H1 (cell line): ENCODE measurements at regions not wholly inside any gene's neighbourhood (a gene's known extent, or its start where the extent isn't known, plus 50 kb on each side); places are given as distances from the start of the nearest gene placed in this dataset.

Experiments used
- CTCF ChIA-PET: fragments of 300-600 bp; sonication (Branson Sonifier 250); formaldehyde crosslinking; loops from one replicate; lab custom pipeline; 2021; ENCODE audit not compliant: partially characterized antibody; lab: Charles Lee
- POLR2A ChIA-PET: fragments of 300-600 bp; sonication (Branson Sonifier 250); formaldehyde crosslinking; loops from one replicate; lab custom pipeline; 2021; ENCODE audit warnings: inconsistent platforms; ENCODE audit not compliant: partially characterized antibody; lab: Charles Lee
- DNase-seq, 2 experiments: peaks; one replicate each; pipeline versions ENCODE4 v3.0.0 to v3.0.0-alpha.2; 2010 to 2022; ENCODE audit warnings: low spot score in 2 of 2, low read depth in 1 of 2, mixed read lengths in 1 of 2
- FAIRE-seq: peaks from 2 replicates; lab custom pipeline; 2011; peaks lifted over from hg19 to GRCh38; lab: Jason Lieb, UNC
- H2AFZ ChIP-seq: 2 replicates; pipeline ENCODE4 v1.8.1; 2012; ENCODE audit warnings: low read length, inconsistent platforms
- H2AK5ac ChIP-seq: 2 replicates; pipeline ENCODE4 v1.6.1; 2013; ENCODE audit warnings: low read depth, low read length
- H2BK120ac ChIP-seq: replicated peaks from 2 replicates; pipeline ENCODE3; 2013; ENCODE audit warnings: low read depth, low read length, inconsistent platforms
- H2BK12ac ChIP-seq: 2 replicates; pipeline ENCODE4 v1.6.1; 2013; ENCODE audit warnings: low read depth, low read length
- H2BK15ac ChIP-seq: 2 replicates; pipeline ENCODE4 v1.6.1; 2013; ENCODE audit warnings: low read length
- H2BK20ac ChIP-seq: 2 replicates; pipeline ENCODE4 v1.6.1; 2013; ENCODE audit warnings: low read length
- H2BK5ac ChIP-seq: 2 replicates; pipeline ENCODE4 v1.6.1; 2013; ENCODE audit warnings: low read depth, low read length
- H3K14ac ChIP-seq: 2 replicates; pipeline ENCODE4 v1.6.1; 2013; ENCODE audit warnings: inconsistent platforms; ENCODE audit not compliant: insufficient read length
- H3K18ac ChIP-seq: 2 replicates; pipeline ENCODE4 v1.6.1; 2013; ENCODE audit warnings: low read length; ENCODE audit errors: extremely low read depth
- H3K23ac ChIP-seq: 2 replicates; pipeline ENCODE4 v1.6.1; 2013; ENCODE audit warnings: inconsistent platforms; ENCODE audit not compliant: insufficient read length
- H3K23me2 ChIP-seq: 2 replicates; pipeline ENCODE4 v1.6.1; 2013; ENCODE audit warnings: low read depth, low read length
- H3K27ac ChIP-seq: 2 replicates; pipeline ENCODE4 v1.6.1; 2011; ENCODE audit warnings: low read depth, low read length, inconsistent platforms
- H3K27me3 ChIP-seq, 4 experiments: replicated peaks in 1 of 4; 1 replicate in 1 of 4; 2 replicates in 3 of 4; pipeline versions ENCODE4 v1.6.1 to v1.8.1; 2011 to 2013; ENCODE audit warnings: low read length in 3 of 4, mild to moderate bottlenecking in 3 of 4, inconsistent platforms in 2 of 4, mixed read lengths in 2 of 4, moderate library complexity in 1 of 4; ENCODE audit not compliant: control insufficient read depth in 3 of 4, insufficient read depth in 3 of 4; ENCODE audit errors: extremely low read depth in 1 of 4
- H3K36me3 ChIP-seq, 4 experiments: 2 replicates each; pipeline versions ENCODE4 v1.6.1 to v1.8.1; 2011 to 2013; ENCODE audit warnings: mild to moderate bottlenecking in 4 of 4, low read length in 3 of 4, moderate library complexity in 2 of 4, control low read depth in 1 of 4, inconsistent platforms in 1 of 4; ENCODE audit not compliant: insufficient read depth in 4 of 4, control insufficient read depth in 2 of 4
- H3K4ac ChIP-seq: replicated peaks from 2 replicates; pipeline ENCODE3; 2013; ENCODE audit warnings: low read length, low read depth, mixed read lengths, inconsistent platforms; ENCODE audit not compliant: insufficient read length
- H3K4me1 ChIP-seq, 4 experiments: replicated peaks in 1 of 4; 1 replicate in 1 of 4; 2 replicates in 3 of 4; pipeline versions ENCODE4 v1.6.1 to v1.8.1; 2011 to 2013; ENCODE audit warnings: low read length in 3 of 4, inconsistent platforms in 2 of 4, mixed read lengths in 1 of 4; ENCODE audit not compliant: insufficient read depth in 4 of 4, control insufficient read depth in 3 of 4
- H3K4me2 ChIP-seq, 2 experiments: 2 replicates each; pipeline versions ENCODE4 v1.6.1 to v1.8.1; 2011 to 2013; ENCODE audit warnings: low read depth in 2 of 2, low read length in 2 of 2, control low read depth in 1 of 2, inconsistent platforms in 1 of 2, mild to moderate bottlenecking in 1 of 2; ENCODE audit not compliant: insufficient read depth in 1 of 2
- H3K4me3 ChIP-seq, 4 experiments: fragments of 200-600, 300-600 bp in 1 of 4; sonication (generic), shearing (Covaris generic), sonication (Bioruptor Twin) in 1 of 4; 2 replicates each; pipeline versions ENCODE4 v1.5.1 to v1.8.1; 2011 to 2016; ENCODE audit warnings: low read length in 4 of 4, low read depth in 3 of 4, control low read depth in 2 of 4, inconsistent platforms in 2 of 4, mild to moderate bottlenecking in 2 of 4, mixed read lengths in 1 of 4, moderate library complexity in 1 of 4; ENCODE audit not compliant: insufficient read depth in 2 of 4; ENCODE audit errors: extremely low read depth in 1 of 4
- H3K56ac ChIP-seq: replicated peaks from 2 replicates; pipeline ENCODE3; 2013; ENCODE audit warnings: low read depth, mild to moderate bottlenecking, mixed read lengths, low read length, inconsistent platforms; ENCODE audit not compliant: insufficient read length
- H3K79me1 ChIP-seq: 2 replicates; pipeline ENCODE4 v1.6.1; 2013; ENCODE audit warnings: low read depth, low read length, control low read depth
- H3K79me2 ChIP-seq, 2 experiments: 2 replicates each; pipeline versions ENCODE4 v1.6.1 to v1.8.1; 2012 to 2013; ENCODE audit warnings: low read length in 2 of 2, mild to moderate bottlenecking in 2 of 2, inconsistent platforms in 1 of 2; ENCODE audit not compliant: insufficient read depth in 2 of 2, control insufficient read depth in 1 of 2
- H3K9ac ChIP-seq, 4 experiments: replicated peaks in 1 of 4; 1 replicate in 1 of 4; 2 replicates in 3 of 4; pipeline versions ENCODE4 v1.6.1 to v1.8.1; 2011 to 2013; ENCODE audit warnings: low read depth in 3 of 4, low read length in 3 of 4, control low read depth in 2 of 4, mild to moderate bottlenecking in 2 of 4, moderate library complexity in 2 of 4, inconsistent platforms in 1 of 4; ENCODE audit errors: extremely low read depth in 1 of 4
- H3K9me3 ChIP-seq, 2 experiments: 2 replicates each; pipeline versions ENCODE4 v1.6.1 to v1.8.1; 2012 to 2013; ENCODE audit warnings: mild to moderate bottlenecking in 2 of 2, moderate library complexity in 2 of 2, control low read depth in 1 of 2, inconsistent platforms in 1 of 2, low read depth in 1 of 2, low read length in 1 of 2, mixed read lengths in 1 of 2; ENCODE audit not compliant: insufficient read depth in 2 of 2
- H4K20me1 ChIP-seq, 2 experiments: replicated peaks in 1 of 2; 2 replicates each; pipeline versions ENCODE3 to v1.8.1; 2011 to 2013; ENCODE audit warnings: inconsistent platforms in 2 of 2, low read length in 2 of 2, mild to moderate bottlenecking in 1 of 2; ENCODE audit not compliant: insufficient read depth in 2 of 2, control insufficient read depth in 1 of 2
- H4K5ac ChIP-seq: 2 replicates; pipeline ENCODE4 v1.6.1; 2013; ENCODE audit warnings: low read length, low read depth, mixed read lengths, inconsistent platforms; ENCODE audit not compliant: insufficient read length
- H4K8ac ChIP-seq: 2 replicates; pipeline ENCODE4 v1.8.0; 2013; ENCODE audit warnings: mild to moderate bottlenecking, moderate library complexity, low read length, inconsistent platforms; ENCODE audit not compliant: insufficient read depth; ENCODE audit errors: extremely low read depth
- H4K91ac ChIP-seq: replicated peaks from 2 replicates; pipeline ENCODE3; 2013; ENCODE audit warnings: low read length, mixed read lengths, inconsistent platforms; ENCODE audit not compliant: insufficient read length
- ASH2L ChIP-seq: fragments of 200-600, 300-600 bp; sonication (generic); IDR thresholded peaks from one replicate; pipeline ENCODE4 v1.7.1; 2017; ENCODE audit warnings: low read length
- CBX8 ChIP-seq: fragments of 300-800, 300-1000 bp; sonication (generic); IDR thresholded peaks from 2 replicates; pipeline ENCODE4 v1.7.1; 2016; ENCODE audit warnings: low read depth, low read length, borderline replicate concordance
- CHD1 ChIP-seq: IDR thresholded peaks from 2 replicates; pipeline ENCODE4 v1.6.1; 2012; ENCODE audit warnings: low read depth, low read length, improper control_type of control experiment
- E2F6 ChIP-seq: IDR thresholded peaks from 2 replicates; pipeline ENCODE4 v1.6.1; 2012; ENCODE audit warnings: inconsistent platforms
- MAFK ChIP-seq: IDR thresholded peaks from 2 replicates; pipeline ENCODE4 v1.6.1; 2012; ENCODE audit warnings: low read depth, mild to moderate bottlenecking, improper control_type of control experiment, low read length
- MAX ChIP-seq: IDR thresholded peaks from 2 replicates; pipeline ENCODE4 v1.6.1; 2012; ENCODE audit warnings: inconsistent platforms
- NANOG ChIP-seq: IDR thresholded peaks from 2 replicates; pipeline ENCODE4 v1.6.1; 2011; ENCODE audit warnings: low read length, low read depth, mild to moderate bottlenecking, inconsistent platforms; ENCODE audit not compliant: insufficient read depth, poor library complexity, severe bottlenecking
- POLR2A ChIP-seq, 2 experiments: IDR thresholded peaks; 1 replicate in 1 of 2; 2 replicates in 1 of 2; pipeline ENCODE4 v1.6.1; 2011; ENCODE audit warnings: low read depth in 2 of 2, low read length in 2 of 2, mild to moderate bottlenecking in 2 of 2; ENCODE audit errors: control extremely low read depth in 1 of 2
- POLR2AphosphoS5 ChIP-seq: IDR thresholded peaks from 2 replicates; pipeline ENCODE4 v1.6.1; 2011; ENCODE audit warnings: low read depth, low read length
- RNF2 ChIP-seq: fragments of 200-900, 300-1000 bp; sonication (generic); IDR thresholded peaks from 2 replicates; pipeline ENCODE4 v1.7.1; 2016; ENCODE audit warnings: borderline replicate concordance, low read depth, mild to moderate bottlenecking, antibody characterized with exemption, low read length; ENCODE audit not compliant: poor library complexity, severe bottlenecking; ENCODE audit errors: missing control alignments
- SAP30 ChIP-seq: fragments of 300-600 bp; sonication (generic); IDR thresholded peaks from 2 replicates; pipeline ENCODE4 v1.7.1; 2012; ENCODE audit warnings: low read length, moderate library complexity, mild to moderate bottlenecking, inconsistent platforms; ENCODE audit not compliant: insufficient read depth, insufficient replicate concordance
- WGBS, 2 experiments: shearing (Covaris generic) in 1 of 2; methylation state at CpG; one replicate each; pipeline versions ENCODE4 v1.1.6 to v1.1.7; 2013 to 2015; ENCODE audit warnings: low lambda C conversion rate in 2 of 2, mixed read lengths in 2 of 2, inconsistent platforms in 1 of 2, low coverage in 1 of 2, missing lambda C conversion rate in 1 of 2; ENCODE audit not compliant: insufficient replicate concordance in 2 of 2, insufficient coverage in 1 of 2, insufficient read length in 1 of 2; ENCODE audit errors: extremely low coverage in 1 of 2, missing lambda C conversion rate in 1 of 2; 5-methylcytosine and 5-hydroxymethylcytosine counted together

- H3K18ac ChIP-seq, result 0 out of 2 replicates have a peak overlapping the region, but pooled peaks have one; percentile 5
- H2AK5ac ChIP-seq, result no peak overlapping the region
- TF ChIP-seq POLR2A (IDR thresholded peaks at IDR 0.05; ENCODE audit: control extremely low read depth in 1 of 2, low read depth in 2 of 2, low read length in 2 of 2), result no peak
- no peak for TF ChIP-seq CHD1
- no peak for TF ChIP-seq MAFK
- TF ChIP-seq NANOG, result no peak
- TF ChIP-seq MAX, result no peak
- TF ChIP-seq E2F6, result no peak
- no peak for TF ChIP-seq CBX8
- no peak for TF ChIP-seq RNF2
- no peak for TF ChIP-seq ASH2L
- no peak for TF ChIP-seq SAP30
- TF ChIP-seq POLR2AphosphoS5, result no peak
- TF ChIP-seq, all 59 proteins: peak for 0
- no peaks in the 10 kb centered on the region for H3K9me3 ChIP-seq
- H3K79me2 ChIP-seq, result no peaks in the 10 kb centered on the region
- H3K79me1 ChIP-seq, result no peaks in the 10 kb centered on the region
- no peaks in the 10 kb centered on the region for H3K27me3 ChIP-seq
- H3K27ac ChIP-seq, result no peak overlapping the region
- CTCF ChIA-PET, result interaction anchor here (0.7 to 2.6 kb wide), 20 partner anchors 10 to 781 kb away, joined by 3 to 16 read pairs (median 4); no protein-coding TSS in a partner anchor
- no peak overlapping the region for H2BK20ac ChIP-seq
- H3K14ac ChIP-seq, result no peak overlapping the region
- no peak overlapping the region for H2BK15ac ChIP-seq
- H3K4ac ChIP-seq, result no peak overlapping the region
- H4K91ac ChIP-seq, result peak overlapping the region; percentile 76
- POLR2A ChIA-PET, result no interaction called here
- H3K4me1 ChIP-seq, result no peaks in the 10 kb centered on the region
- H4K8ac ChIP-seq, result no peak overlapping the region
- H2BK12ac ChIP-seq, result no peak overlapping the region; the same call in 1 of the 2 replicates
- DNase-seq (no peak), FAIRE-seq (no peak)
- H2BK5ac ChIP-seq, result no peak overlapping the region
- no peak overlapping the region for H2AFZ ChIP-seq
- H4K5ac ChIP-seq, result no peak overlapping the region
- WGBS, 2 experiments, result 94% methylated on average over 3 of the region's 3 CpGs; no CpG with 5 or more reads in 1 of the 2 experiments
- no peak overlapping the region for H3K4me3 ChIP-seq
- H3K4me2 ChIP-seq, result no peak overlapping the region
- no peak overlapping the region for H3K9ac ChIP-seq
- no peaks in the 10 kb centered on the region for H3K23me2 ChIP-seq
- no peak overlapping the region for H2BK120ac ChIP-seq
- H3K36me3 ChIP-seq, result no peaks in the 10 kb centered on the region
- H3K56ac ChIP-seq, result no peak overlapping the region
- H4K20me1 ChIP-seq, result no peaks in the 10 kb centered on the region
- no peak overlapping the region for H3K23ac ChIP-seq
Measured at GRCh38 chr1:88060750-88061491, 623.2 kb upstream of the PKN2 start.
